ENCODE measurements at regions not wholly inside any gene's neighbourhood (a gene's known extent, or its start where the extent isn't known, plus 50 kb on each side); places are given as distances from the start of the nearest gene placed in this dataset.

GRCh38 chr16:63695347-63695746 is 1426.5 kb downstream of the CDH11 start:
- H3K36me3 ChIP-seq (ENCODE audit: control insufficient read depth, insufficient read depth, low read length): no peaks in the 10 kb centered on the region
- H3K4me3 ChIP-seq (ENCODE audit: low read length): no peak overlapping the region
- no peak overlapping the region for H3K27ac ChIP-seq (ENCODE audit: low read length)
- no peaks in the 10 kb centered on the region for H3K27me3 ChIP-seq (ENCODE audit: control insufficient read depth, insufficient read depth, low read length)
- H3K9me3 ChIP-seq (ENCODE audit: control insufficient read depth, low read depth, low read length): no peaks in the 10 kb centered on the region
- no CpG with 5 or more reads among the region's 1 CpG for WGBS (ENCODE audit: insufficient coverage, low lambda C conversion rate)
- H3K4me1 ChIP-seq (ENCODE audit: control insufficient read depth, insufficient read depth, low read length): no peaks in the 10 kb centered on the region
- no peak for DNase-seq

GRCh38 chr16:63690961-63691360 is 1430.9 kb downstream of the CDH11 start:
- Histone ChIP-seq H3K36me3 (ENCODE audit: control insufficient read depth, insufficient read depth, low read length) (no peaks in the 10 kb centered on the region), H3K4me3 (ENCODE audit: low read length) (no peak overlapping the region), H3K27ac (ENCODE audit: low read length) (no peak overlapping the region), H3K4me1 (ENCODE audit: control insufficient read depth, insufficient read depth, low read length) (no peaks in the 10 kb centered on the region), H3K27me3 (ENCODE audit: control insufficient read depth, insufficient read depth, low read length) (no peaks in the 10 kb centered on the region), H3K9me3 (ENCODE audit: control insufficient read depth, low read depth, low read length) (no peaks in the 10 kb centered on the region)
- no CpG with 5 or more reads among the region's 7 CpGs for WGBS (ENCODE audit: insufficient coverage, low lambda C conversion rate)
- no peak for DNase-seq

- Histone ChIP-seq H3K27ac (ENCODE audit: low read length) (no peak overlapping the region), H3K27me3 (ENCODE audit: control insufficient read depth, insufficient read depth, low read length) (no peaks in the 10 kb centered on the region), H3K4me1 (ENCODE audit: control insufficient read depth, insufficient read depth, low read length) (no peaks in the 10 kb centered on the region), H3K4me3 (ENCODE audit: low read length) (no peak overlapping the region), H3K9me3 (ENCODE audit: control insufficient read depth, low read depth, low read length) (no peaks in the 10 kb centered on the region), H3K36me3 (ENCODE audit: control insufficient read depth, insufficient read depth, low read length) (no peaks in the 10 kb centered on the region)
- no peak for DNase-seq
- WGBS (ENCODE audit: insufficient coverage, low lambda C conversion rate): 100% methylated on average over 1 of the region's 7 CpGs
Measured at GRCh38 chr16:63690267-63690666, 1431.6 kb downstream of the CDH11 start.

- DNase-seq: no peak
- Histone ChIP-seq H3K4me1 (ENCODE audit: control insufficient read depth, insufficient read depth, low read length) (no peaks in the 10 kb centered on the region), H3K27ac (ENCODE audit: low read length) (no peak overlapping the region), H3K36me3 (ENCODE audit: control insufficient read depth, insufficient read depth, low read length) (no peaks in the 10 kb centered on the region), H3K27me3 (ENCODE audit: control insufficient read depth, insufficient read depth, low read length) (no peaks in the 10 kb centered on the region), H3K9me3 (ENCODE audit: control insufficient read depth, low read depth, low read length) (no peaks in the 10 kb centered on the region), H3K4me3 (ENCODE audit: low read length) (no peak overlapping the region)
- 72% methylated on average over 2 of the region's 4 CpGs for WGBS (ENCODE audit: insufficient coverage, low lambda C conversion rate)
Measured at GRCh38 chr16:63689068-63689467, 1432.8 kb downstream of the CDH11 start.

GRCh38 chr16:63684149-63685101 is 1437.4 kb downstream of the CDH11 start:
- Histone ChIP-seq H3K36me3 (ENCODE audit: control insufficient read depth, insufficient read depth, low read length) (no peaks in the 10 kb centered on the region), H3K4me3 (ENCODE audit: low read length) (no peak overlapping the region), H3K27me3 (ENCODE audit: control insufficient read depth, insufficient read depth, low read length) (no peaks in the 10 kb centered on the region), H3K9me3 (ENCODE audit: control insufficient read depth, low read depth, low read length) (no peaks in the 10 kb centered on the region), H3K4me1 (ENCODE audit: control insufficient read depth, insufficient read depth, low read length) (no peaks in the 10 kb centered on the region), H3K27ac (ENCODE audit: low read length) (no peak overlapping the region)
- no CpG with 5 or more reads among the region's 8 CpGs for WGBS (ENCODE audit: insufficient coverage, low lambda C conversion rate)
- DNase-seq: no peak

GRCh38 chr16:63682844-63683243 is 1439.0 kb downstream of the CDH11 start:
- Histone ChIP-seq H3K36me3 (ENCODE audit: control insufficient read depth, insufficient read depth, low read length) (no peaks in the 10 kb centered on the region), H3K27me3 (ENCODE audit: control insufficient read depth, insufficient read depth, low read length) (no peaks in the 10 kb centered on the region), H3K4me1 (ENCODE audit: control insufficient read depth, insufficient read depth, low read length) (no peaks in the 10 kb centered on the region), H3K27ac (ENCODE audit: low read length) (no peak overlapping the region), H3K9me3 (ENCODE audit: control insufficient read depth, low read depth, low read length) (no peaks in the 10 kb centered on the region), H3K4me3 (ENCODE audit: low read length) (no peak overlapping the region)
- WGBS (ENCODE audit: insufficient coverage, low lambda C conversion rate): 75% methylated on average over 1 of the region's 3 CpGs
- DNase-seq: no peak

- DNase-seq: no peak
- Histone ChIP-seq H3K36me3 (ENCODE audit: control insufficient read depth, insufficient read depth, low read length) (no peaks in the 10 kb centered on the region), H3K4me1 (ENCODE audit: control insufficient read depth, insufficient read depth, low read length) (no peaks in the 10 kb centered on the region), H3K27me3 (ENCODE audit: control insufficient read depth, insufficient read depth, low read length) (no peaks in the 10 kb centered on the region), H3K27ac (ENCODE audit: low read length) (no peak overlapping the region), H3K9me3 (ENCODE audit: control insufficient read depth, low read depth, low read length) (no peaks in the 10 kb centered on the region), H3K4me3 (ENCODE audit: low read length) (no peak overlapping the region)
- 50% methylated on average over 1 of the region's 2 CpGs for WGBS (ENCODE audit: insufficient coverage, low lambda C conversion rate)
Measured at GRCh38 chr16:63672493-63672892, 1449.4 kb downstream of the CDH11 start.

GRCh38 chr16:63663155-63663554 is 1458.7 kb downstream of the CDH11 start:
- 80% methylated on average over 1 of the region's 1 CpG for WGBS (ENCODE audit: insufficient coverage, low lambda C conversion rate)

GRCh38 chr16:63655846-63656245 is 1466.0 kb downstream of the CDH11 start:
- H3K4me3 ChIP-seq (ENCODE audit: low read length): no peak overlapping the region
- H3K27me3 ChIP-seq (ENCODE audit: control insufficient read depth, insufficient read depth, low read length): no peaks in the 10 kb centered on the region
- 100% methylated on average over 1 of the region's 4 CpGs for WGBS (ENCODE audit: insufficient coverage, low lambda C conversion rate)
- no peak for DNase-seq
- no peaks in the 10 kb centered on the region for H3K36me3 ChIP-seq (ENCODE audit: control insufficient read depth, insufficient read depth, low read length)
- H3K4me1 ChIP-seq (ENCODE audit: control insufficient read depth, insufficient read depth, low read length): no peaks in the 10 kb centered on the region
- no peaks in the 10 kb centered on the region for H3K9me3 ChIP-seq (ENCODE audit: control insufficient read depth, low read depth, low read length)
- no peak overlapping the region for H3K27ac ChIP-seq (ENCODE audit: low read length)

More at GRCh38 chr16:63663155-63663554, 1458.7 kb downstream of the CDH11 start:
- H3K27ac ChIP-seq (ENCODE audit: low read length): no peak overlapping the region
- no peaks in the 10 kb centered on the region for H3K36me3 ChIP-seq (ENCODE audit: control insufficient read depth, insufficient read depth, low read length)
- no peaks in the 10 kb centered on the region for H3K4me1 ChIP-seq (ENCODE audit: control insufficient read depth, insufficient read depth, low read length)
- no peaks in the 10 kb centered on the region for H3K27me3 ChIP-seq (ENCODE audit: control insufficient read depth, insufficient read depth, low read length)
- no peaks in the 10 kb centered on the region for H3K9me3 ChIP-seq (ENCODE audit: control insufficient read depth, low read depth, low read length)
- no peak for DNase-seq
- no peak overlapping the region for H3K4me3 ChIP-seq (ENCODE audit: low read length)

- Histone ChIP-seq H3K4me3 (ENCODE audit: low read length) (no peak overlapping the region), H3K27ac (ENCODE audit: low read length) (no peak overlapping the region), H3K9me3 (ENCODE audit: control insufficient read depth, low read depth, low read length) (no peaks in the 10 kb centered on the region), H3K36me3 (ENCODE audit: control insufficient read depth, insufficient read depth, low read length) (no peaks in the 10 kb centered on the region), H3K27me3 (ENCODE audit: control insufficient read depth, insufficient read depth, low read length) (no peaks in the 10 kb centered on the region), H3K4me1 (ENCODE audit: control insufficient read depth, insufficient read depth, low read length) (no peaks in the 10 kb centered on the region)
- DNase-seq: no peak
- WGBS (ENCODE audit: insufficient coverage, low lambda C conversion rate): 80% methylated on average over 1 of the region's 6 CpGs
Measured at GRCh38 chr16:63653044-63653839, 1468.6 kb downstream of the CDH11 start.
